Erythroblast (primary cell): ENCODE measurements at regions not wholly inside any gene's neighbourhood (a gene's known extent, or its start where the extent isn't known, plus 50 kb on each side); places are given as distances from the start of the nearest gene placed in this dataset.
"Not testable (repeated sequence)": the region's sequence is repeated elsewhere in the genome, so short reads cannot be mapped to it uniquely, and the experiment has no call there.

Source experiments
- GATA1 ChIP-seq: IDR thresholded peaks from 2 replicates; pipeline ENCODE4 v1.6.1; 2011; ENCODE audit warnings: low read depth, mild to moderate bottlenecking, control low read depth, low read length, moderate library complexity
- POLR2A ChIP-seq: IDR thresholded peaks from 2 replicates; pipeline ENCODE4 v1.6.1; 2011; ENCODE audit warnings: mild to moderate bottlenecking, low read length

DNA sequence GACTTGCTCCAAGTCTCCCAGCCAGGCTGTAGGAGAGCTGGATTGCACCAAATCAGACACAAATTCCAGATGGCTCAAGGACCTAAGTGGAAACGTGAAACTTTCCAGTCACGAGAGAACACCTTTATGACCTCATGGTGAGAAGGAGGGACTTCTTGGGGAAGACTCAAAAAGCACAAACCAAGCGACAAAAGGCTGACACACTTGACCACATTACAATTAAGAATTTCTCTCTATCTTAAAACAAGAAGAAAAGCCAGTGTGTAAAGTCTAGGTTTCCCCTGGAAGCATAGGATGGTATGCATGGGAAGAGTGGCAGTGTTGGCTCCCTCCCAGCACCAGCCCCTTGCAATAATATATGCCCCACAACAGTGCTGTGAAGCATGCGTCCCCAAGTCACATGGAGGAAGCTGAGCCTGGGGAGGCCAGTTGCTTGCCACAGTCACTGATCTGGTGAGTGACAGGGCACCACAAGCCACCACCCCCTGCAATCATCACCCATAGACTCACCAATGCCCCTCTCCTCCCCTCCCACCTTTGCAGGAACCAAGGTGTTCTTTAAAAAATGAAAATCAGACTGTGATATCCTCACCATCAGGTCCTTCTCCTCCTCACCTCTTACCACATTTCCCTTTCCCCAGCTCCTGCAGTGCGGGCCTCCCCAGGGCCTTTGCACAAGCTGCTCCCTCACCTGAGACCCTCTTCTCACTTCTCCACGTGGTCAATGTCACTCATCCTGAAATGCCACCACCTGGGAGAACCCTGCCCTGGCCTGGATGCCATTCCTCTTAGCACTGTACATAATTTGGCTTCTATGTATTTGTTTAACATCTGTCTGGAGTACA, 188.7 kb downstream of the BCL2L11 start:
- not testable (repeated sequence) for TF ChIP-seq POLR2A, GATA1
